GM21423 (cell line): ENCODE measurements at regions not wholly inside any gene's neighbourhood (a gene's known extent, or its start where the extent isn't known, plus 50 kb on each side); places are given as distances from the start of the nearest gene placed in this dataset.
"Not testable (repeated sequence)": the region's sequence is repeated elsewhere in the genome, so short reads cannot be mapped to it uniquely, and the experiment has no call there.

Experiments
- ATAC-seq: cut with Tn5 transposase; IDR thresholded peaks from one replicate; pipeline ENCODE4 v1.9.1; 2021; ENCODE audit warnings: mild to moderate bottlenecking, moderate library complexity; ENCODE audit not compliant: unreplicated experiment

GRCh38 chr15:93968773-93969172, 262.6 kb upstream of the MCTP2 start:
- no peak for ATAC-seq

GRCh38 chr15:93965304-93965908, 266.0 kb upstream of the MCTP2 start:
- no peak for ATAC-seq

GRCh38 chr15:93954985-93955571, 276.3 kb upstream of the MCTP2 start:
- ATAC-seq: no peak

GRCh38 chr15:93948726-93949125, 282.6 kb upstream of the MCTP2 start:
- no peak for ATAC-seq

- ATAC-seq: no peak
These were observed 287.8 kb upstream of the MCTP2 start for GRCh38 chr15:93943586-93943985.

- ATAC-seq: no peak
These were observed 289.1 kb upstream of the MCTP2 start for GRCh38 chr15:93942269-93942694.

GRCh38 chr15:93941697-93942096, 289.7 kb upstream of the MCTP2 start:
- no peak for ATAC-seq

- no peak for ATAC-seq
These were observed 291.1 kb upstream of the MCTP2 start for GRCh38 chr15:93940226-93940625.

- ATAC-seq: peak; percentile 90
These were observed 299.1 kb upstream of the MCTP2 start for GRCh38 chr15:93932164-93932776.

- ATAC-seq: no peak
These were observed 301.8 kb upstream of the MCTP2 start for GRCh38 chr15:93929375-93930094.

- no peak for ATAC-seq
These were observed 311.2 kb upstream of the MCTP2 start for GRCh38 chr15:93920204-93920603.

GRCh38 chr15:93918801-93919200, 312.6 kb upstream of the MCTP2 start:
- not testable (repeated sequence) for ATAC-seq

- ATAC-seq: no peak
These were observed 314.2 kb upstream of the MCTP2 start for GRCh38 chr15:93917181-93917580.

- no peak for ATAC-seq
These were observed 317.5 kb upstream of the MCTP2 start for GRCh38 chr15:93913871-93914270.

- ATAC-seq: peak; percentile 68
These were observed 318.1 kb upstream of the MCTP2 start for GRCh38 chr15:93913310-93913709.

- ATAC-seq: no peak
These were observed 330.6 kb upstream of the MCTP2 start for GRCh38 chr15:93900476-93901400.

GRCh38 chr15:93899817-93900216, 331.5 kb upstream of the MCTP2 start:
- ATAC-seq: no peak

- ATAC-seq: no peak
These were observed 334.0 kb upstream of the MCTP2 start for GRCh38 chr15:93897377-93897776.

- ATAC-seq: no peak
These were observed 335.2 kb upstream of the MCTP2 start for GRCh38 chr15:93895976-93896770.

- ATAC-seq: no peak
These were observed 336.8 kb upstream of the MCTP2 start for GRCh38 chr15:93894438-93895036.
